ENCODE measurements at regions not wholly inside any gene's neighbourhood (a gene's known extent, or its start where the extent isn't known, plus 50 kb on each side); places are given as distances from the start of the nearest gene placed in this dataset.

GRCh38 chr3:95449841-95450240 lies 1364.6 kb upstream of the EPHA6 start:
- H3K9me3 ChIP-seq = no peaks in the 10 kb centered on the region
- ATAC-seq = no peak
- intact Hi-C loops (cut with DNase I) = no loop called here
- no peak overlapping the region for H3K4me3 ChIP-seq
- no peak for DNase-seq
- no peaks in the 10 kb centered on the region for H3K27me3 ChIP-seq (ENCODE audit: insufficient read depth in 3 of 3, low read length in 2 of 3)
- 73 to 90% (median 81%) methylated on average over 1 of the region's 1 CpG for WGBS, 3 donors
- H3K27ac ChIP-seq = no peak overlapping the region
- H3K4me1 ChIP-seq = no peaks in the 10 kb centered on the region
- no peak for TF ChIP-seq CTCF (IDR thresholded peaks at IDR 0.05)
- no peaks in the 10 kb centered on the region for H3K36me3 ChIP-seq (ENCODE audit: insufficient read depth in 1 of 2, low read depth in 1 of 2)

- H3K27me3 ChIP-seq (ENCODE audit: insufficient read depth in 3 of 3, low read length in 2 of 3) = no peaks in the 10 kb centered on the region
- H3K36me3 ChIP-seq (ENCODE audit: insufficient read depth in 1 of 2, low read depth in 1 of 2) = no peaks in the 10 kb centered on the region
- no peak overlapping the region for H3K4me3 ChIP-seq
- 85 to 92% (median 87%) methylated on average over 2 of the region's 2 CpGs for WGBS, 3 donors
- H3K4me1 ChIP-seq = no peaks in the 10 kb centered on the region
- DNase-seq = no peak
- intact Hi-C loops (cut with DNase I) = no loop called here
- H3K9me3 ChIP-seq = no peaks in the 10 kb centered on the region
- TF ChIP-seq CTCF (IDR thresholded peaks at IDR 0.05) = no peak
- H3K27ac ChIP-seq = no peak overlapping the region
- ATAC-seq = no peak
Measured at GRCh38 chr3:95453242-95453641, 1361.2 kb upstream of the EPHA6 start.

- ATAC-seq (no peak), DNase-seq (no peak)
- intact Hi-C loops (cut with DNase I) = no loop called here
- TF ChIP-seq CTCF (IDR thresholded peaks at IDR 0.05) = no peak
- Histone ChIP-seq H3K9me3 (no peaks in the 10 kb centered on the region), H3K4me3 (no peak overlapping the region), H3K4me1 (no peaks in the 10 kb centered on the region), H3K27me3 (ENCODE audit: insufficient read depth in 3 of 3, low read length in 2 of 3) (no peaks in the 10 kb centered on the region), H3K27ac (no peak overlapping the region), H3K36me3 (ENCODE audit: insufficient read depth in 1 of 2, low read depth in 1 of 2) (no peaks in the 10 kb centered on the region)
Measured at GRCh38 chr3:95456835-95457234, 1357.6 kb upstream of the EPHA6 start.

GRCh38 chr3:95459706-95460105 lies 1354.7 kb upstream of the EPHA6 start:
- no peak for TF ChIP-seq CTCF (IDR thresholded peaks at IDR 0.05)
- DNase-seq = no peak
- H3K9me3 ChIP-seq = no peaks in the 10 kb centered on the region
- H3K4me3 ChIP-seq = no peak overlapping the region
- no peak for ATAC-seq
- intact Hi-C loops (cut with DNase I) = no loop called here
- no peak overlapping the region for H3K27ac ChIP-seq
- 18 to 28% (median 20%) methylated on average over 3 of the region's 3 CpGs for WGBS, 3 donors
- H3K36me3 ChIP-seq (ENCODE audit: insufficient read depth in 1 of 2, low read depth in 1 of 2) = no peaks in the 10 kb centered on the region
- H3K27me3 ChIP-seq (ENCODE audit: insufficient read depth in 3 of 3, low read length in 2 of 3) = no peaks in the 10 kb centered on the region
- H3K4me1 ChIP-seq = no peaks in the 10 kb centered on the region

- Histone ChIP-seq H3K4me3 (no peak overlapping the region), H3K27ac (no peak overlapping the region), H3K9me3 (no peaks in the 10 kb centered on the region), H3K36me3 (ENCODE audit: insufficient read depth in 1 of 2, low read depth in 1 of 2) (no peaks in the 10 kb centered on the region), H3K27me3 (ENCODE audit: insufficient read depth in 3 of 3, low read length in 2 of 3) (no peaks in the 10 kb centered on the region), H3K4me1 (no peaks in the 10 kb centered on the region)
- no peak for DNase-seq
- 16 to 33% (median 20%) methylated on average over 2 of the region's 2 CpGs for WGBS, 3 donors
- intact Hi-C loops (cut with DNase I) = no loop called here
- ATAC-seq = no peak
- TF ChIP-seq CTCF (IDR thresholded peaks at IDR 0.05) = no peak
Measured at GRCh38 chr3:95460274-95460673, 1354.1 kb upstream of the EPHA6 start.
